Daoy (cell line): ENCODE measurements at regions not wholly inside any gene's neighbourhood (a gene's known extent, or its start where the extent isn't known, plus 50 kb on each side); places are given as distances from the start of the nearest gene placed in this dataset.

Experiments used
- DNase-seq: peaks from one replicate; pipeline ENCODE4 v3.0.0-alpha.2; 2015; ENCODE audit warnings: low read depth

DNA sequence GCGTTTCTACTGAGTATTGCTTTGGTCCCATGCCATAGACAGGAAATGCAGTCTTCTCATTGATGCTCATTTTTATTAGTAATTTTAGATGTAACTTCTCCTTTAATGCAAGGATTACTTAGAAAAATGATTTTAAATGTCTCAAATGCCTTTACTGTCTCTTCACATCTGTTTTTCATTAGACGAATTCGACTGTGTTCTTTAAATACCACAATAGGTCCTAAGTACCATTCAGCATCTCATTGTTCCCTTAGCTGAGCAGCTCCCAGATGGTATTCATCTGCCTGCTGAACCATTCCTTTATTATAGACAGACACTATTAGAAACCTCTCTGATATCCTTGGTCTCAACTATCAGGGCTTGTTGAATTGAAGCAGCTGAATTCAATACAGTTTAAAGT, 113.6 kb downstream of the LSMEM1 start:
- no peak for DNase-seq

DNA sequence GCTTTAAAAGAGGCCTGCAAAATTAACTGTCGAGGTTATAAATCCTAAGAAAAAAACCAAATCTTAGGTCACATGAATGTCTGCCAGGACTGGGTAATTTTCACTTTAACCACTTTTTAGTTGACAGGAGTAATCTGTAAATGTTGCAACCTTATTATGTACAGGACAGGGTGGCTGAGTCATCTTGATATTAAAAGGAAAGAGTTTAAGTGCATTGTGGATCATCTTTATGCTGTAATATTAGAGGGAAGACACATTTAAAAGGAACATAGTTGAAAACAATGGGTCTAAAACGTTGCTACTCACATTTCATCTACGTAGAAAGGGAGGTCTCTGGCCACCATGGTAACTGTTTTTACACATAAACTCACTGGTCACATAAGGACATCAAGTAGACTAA, 115.5 kb downstream of the LSMEM1 start:
- no peak for DNase-seq

DNA sequence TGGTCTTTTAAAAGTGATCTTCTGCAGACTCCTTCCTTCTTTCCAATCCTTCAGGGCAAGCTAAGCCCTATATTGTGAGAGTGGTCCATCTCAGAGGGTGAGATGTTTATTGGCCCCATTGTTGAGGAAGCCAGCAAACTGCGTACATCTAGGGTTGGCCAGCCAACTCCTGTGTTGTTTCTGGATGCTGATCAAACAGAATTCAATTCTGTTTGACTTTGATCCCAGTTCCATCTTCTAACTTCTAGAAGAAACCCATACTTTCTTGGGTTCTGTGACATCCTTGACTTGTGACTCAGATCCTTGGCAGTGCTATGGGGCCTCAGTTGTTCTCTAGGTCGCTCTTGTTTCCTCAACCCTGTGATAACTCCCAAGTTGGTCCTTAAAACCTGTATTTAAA, 116.2 kb downstream of the LSMEM1 start:
- DNase-seq: no peak

DNA sequence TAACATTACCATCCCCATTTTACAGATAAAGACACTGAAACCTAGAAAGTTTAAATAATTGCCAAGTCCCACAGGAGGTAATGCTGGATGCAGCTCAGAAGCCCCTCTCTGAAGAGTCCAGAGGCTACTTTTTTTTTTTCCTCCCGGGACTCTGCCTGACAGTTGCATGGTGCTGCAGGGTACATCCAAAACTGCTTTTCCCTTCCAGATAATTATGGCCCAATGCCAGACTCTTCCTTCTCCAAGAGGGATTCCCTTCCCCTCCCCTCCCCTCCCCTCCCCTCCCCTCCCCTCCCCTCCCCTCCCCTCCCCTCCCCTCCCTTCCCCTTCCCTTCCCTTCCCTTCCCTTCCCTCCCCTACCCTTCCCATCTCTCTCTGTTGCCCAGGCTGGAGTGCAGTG, 122.9 kb downstream of the LSMEM1 start:
- DNase-seq: no peak

DNA sequence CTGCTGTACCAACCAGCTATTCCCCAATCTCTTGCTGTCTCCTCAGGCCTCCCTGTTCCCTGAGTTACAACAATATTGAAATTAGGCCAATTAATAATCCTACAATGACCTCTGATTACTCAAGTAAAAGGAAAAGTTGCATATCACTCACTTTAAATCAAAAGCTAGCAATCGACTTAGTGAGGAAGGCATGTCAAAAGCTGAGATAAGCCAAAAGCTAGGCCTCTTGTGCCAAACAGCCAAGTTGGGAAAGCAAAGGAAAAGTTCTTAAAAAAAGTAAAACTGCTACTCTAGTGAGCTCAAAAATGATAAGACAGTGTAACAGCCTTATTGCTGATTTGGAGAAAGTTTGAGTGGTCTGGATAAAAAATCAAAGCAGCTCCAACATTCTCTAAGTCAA, 129.8 kb downstream of the LSMEM1 start:
- DNase-seq: no peak

DNA sequence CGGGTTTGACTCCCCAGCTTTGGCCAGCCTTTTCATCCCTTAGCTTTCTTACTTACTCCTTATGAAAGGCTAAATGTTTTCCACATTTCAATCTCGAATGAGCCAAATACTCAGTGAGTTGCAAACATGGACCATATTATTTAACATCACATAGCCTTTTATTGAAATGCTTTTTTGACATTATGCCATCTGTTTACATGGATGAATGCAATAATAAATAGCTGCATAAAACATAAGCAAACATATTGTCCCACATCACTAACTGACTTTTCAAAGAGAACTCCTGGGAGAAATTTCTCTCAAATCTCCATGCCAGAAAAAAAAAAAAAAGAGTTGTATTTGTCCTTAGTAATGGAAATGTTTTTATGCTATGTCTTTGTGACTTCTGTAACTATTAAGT, 134.9 kb downstream of the LSMEM1 start:
- DNase-seq: no peak

DNA sequence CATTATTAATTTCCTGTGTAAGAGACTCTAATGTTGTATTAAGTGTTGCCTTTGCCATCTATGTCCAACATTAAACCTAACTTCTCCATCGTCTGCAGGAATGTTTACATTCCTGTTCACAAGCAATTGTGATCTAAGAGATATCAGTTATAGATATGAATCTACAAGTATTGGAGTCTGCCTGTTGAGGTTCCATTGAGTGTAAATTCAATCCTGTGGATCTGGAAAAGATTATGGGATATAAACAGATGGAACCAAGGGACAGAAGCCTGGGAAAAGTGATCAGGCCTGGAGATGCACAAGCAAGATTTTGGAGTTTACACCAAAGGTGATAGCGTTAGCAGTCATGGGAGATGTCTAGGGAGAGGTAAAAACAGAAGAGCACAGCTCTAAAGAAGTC, 135.5 kb downstream of the LSMEM1 start:
- DNase-seq: no peak

DNA sequence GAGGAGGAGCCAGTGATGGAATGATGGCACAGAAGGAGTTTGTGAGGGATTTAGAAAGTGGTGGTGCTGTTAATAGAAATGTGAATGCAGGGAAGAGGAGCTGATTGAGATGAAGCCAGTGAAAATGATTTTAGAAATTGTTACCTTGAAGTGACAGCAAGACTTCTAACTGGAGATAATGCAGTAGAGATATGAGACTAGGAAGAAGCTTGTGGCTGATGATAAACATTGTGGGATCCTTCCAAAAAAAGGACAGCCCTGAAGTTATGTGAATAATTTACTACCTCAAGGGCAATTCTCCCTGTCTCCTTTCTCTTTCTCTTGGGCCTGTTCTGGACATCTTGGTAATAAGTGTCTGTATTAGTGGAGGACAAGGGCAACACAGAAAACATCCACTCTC, 138.6 kb downstream of the LSMEM1 start:
- DNase-seq: no peak

DNA sequence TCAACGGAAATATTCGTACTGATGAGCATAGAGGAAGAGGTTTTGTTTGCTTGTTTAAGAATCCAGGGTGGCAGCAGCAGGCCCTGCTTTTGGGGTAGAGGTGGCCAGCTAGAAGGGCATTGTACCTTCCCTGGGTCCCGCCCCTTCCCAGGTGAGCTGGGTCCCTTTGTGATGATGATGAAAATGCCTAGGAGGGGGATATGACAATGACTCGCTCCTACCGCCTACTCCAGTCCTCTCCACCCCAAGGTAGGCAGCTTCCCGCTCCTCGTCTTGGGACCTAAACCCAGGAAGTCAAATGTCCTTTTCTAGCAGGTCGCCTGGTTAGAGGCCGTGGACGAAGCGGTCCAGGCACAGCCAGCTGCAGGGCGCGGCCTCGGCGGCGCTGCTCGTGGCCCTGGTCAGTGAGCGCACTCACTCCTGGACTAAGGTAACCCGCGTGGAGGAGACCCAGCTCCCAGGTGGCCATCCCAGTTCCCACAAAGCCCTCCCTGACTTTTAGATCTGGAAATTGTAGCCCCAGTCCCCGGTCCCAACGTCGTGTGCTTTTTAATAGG, 141.4 kb downstream of the LSMEM1 start:
- no peak for DNase-seq

DNA sequence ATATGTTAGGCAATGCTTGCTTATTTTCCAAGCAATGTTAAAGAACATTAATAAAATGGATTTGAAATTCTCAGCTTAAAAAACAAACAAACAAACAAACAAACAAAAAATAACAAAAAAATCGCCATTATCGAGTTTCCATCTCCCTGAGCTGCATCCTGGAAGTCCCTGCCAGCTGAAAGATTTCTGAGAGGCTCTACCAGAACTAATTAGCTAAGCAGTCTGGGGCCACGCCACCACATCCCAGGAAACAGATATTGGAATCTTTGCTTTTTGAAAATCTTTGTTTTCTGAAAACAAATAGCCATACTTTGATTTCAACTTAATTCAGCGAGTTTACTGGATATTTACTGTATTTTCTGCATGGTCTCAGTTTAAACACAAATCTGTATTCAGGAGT, 143.6 kb downstream of the LSMEM1 start:
- no peak for DNase-seq

DNA sequence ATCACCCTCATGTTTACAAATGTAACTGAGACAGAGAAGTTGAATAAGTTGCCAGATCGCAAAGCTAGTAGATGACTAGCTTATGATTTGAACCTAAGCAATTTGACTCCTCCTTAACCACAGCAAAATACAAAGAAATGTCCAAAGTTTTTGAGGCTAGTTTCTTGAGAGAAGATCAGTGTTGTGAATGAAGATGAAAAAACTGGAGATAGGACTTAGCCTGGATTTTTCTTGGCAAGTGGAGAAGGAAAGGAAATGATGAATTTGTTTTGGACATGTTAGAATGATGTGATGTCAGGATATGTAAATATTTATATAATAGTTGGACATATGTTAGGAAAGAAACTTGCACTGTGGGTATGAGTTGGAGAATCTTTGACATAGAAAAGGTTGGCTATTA, 149.8 kb downstream of the LSMEM1 start:
- no peak for DNase-seq

DNA sequence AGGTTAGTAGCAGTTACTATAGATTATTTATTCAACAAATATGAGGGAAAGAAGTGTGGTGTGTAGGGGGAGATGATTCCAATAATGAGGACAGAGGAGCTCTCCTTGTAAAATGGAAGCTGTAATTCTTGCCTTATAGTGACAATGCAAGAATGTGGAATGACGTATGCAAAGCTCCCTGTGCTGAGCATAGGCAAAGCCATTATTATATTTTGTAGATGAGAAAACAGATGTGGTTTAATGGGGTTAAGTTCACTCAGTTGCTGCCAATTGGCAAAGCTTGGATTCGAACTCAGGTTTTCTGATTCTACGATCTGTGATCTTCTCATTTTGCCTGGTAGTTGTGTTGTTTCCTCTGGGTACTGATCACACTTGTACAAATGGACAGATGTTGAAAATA, 153.3 kb downstream of the LSMEM1 start:
- no peak for DNase-seq

DNA sequence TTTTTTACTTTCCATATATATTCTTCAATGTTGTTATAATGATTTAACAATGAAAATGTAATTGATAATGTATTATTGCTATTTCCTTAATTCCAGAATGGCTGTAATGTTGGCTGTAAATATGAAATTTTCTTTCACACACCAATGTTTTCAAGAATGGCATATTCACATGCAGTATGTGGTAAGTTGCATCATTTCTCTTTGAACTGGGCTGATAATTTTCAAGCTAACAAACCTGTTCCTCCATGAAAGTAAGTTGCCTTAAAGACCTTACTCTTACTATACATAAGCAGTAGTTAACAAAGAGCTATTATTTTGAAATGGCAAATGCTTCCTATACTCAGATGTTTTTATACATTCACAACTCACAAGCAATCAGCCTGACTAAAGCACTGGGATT, 154.5 kb downstream of the TMEM168 start:
- no peak for DNase-seq

DNA sequence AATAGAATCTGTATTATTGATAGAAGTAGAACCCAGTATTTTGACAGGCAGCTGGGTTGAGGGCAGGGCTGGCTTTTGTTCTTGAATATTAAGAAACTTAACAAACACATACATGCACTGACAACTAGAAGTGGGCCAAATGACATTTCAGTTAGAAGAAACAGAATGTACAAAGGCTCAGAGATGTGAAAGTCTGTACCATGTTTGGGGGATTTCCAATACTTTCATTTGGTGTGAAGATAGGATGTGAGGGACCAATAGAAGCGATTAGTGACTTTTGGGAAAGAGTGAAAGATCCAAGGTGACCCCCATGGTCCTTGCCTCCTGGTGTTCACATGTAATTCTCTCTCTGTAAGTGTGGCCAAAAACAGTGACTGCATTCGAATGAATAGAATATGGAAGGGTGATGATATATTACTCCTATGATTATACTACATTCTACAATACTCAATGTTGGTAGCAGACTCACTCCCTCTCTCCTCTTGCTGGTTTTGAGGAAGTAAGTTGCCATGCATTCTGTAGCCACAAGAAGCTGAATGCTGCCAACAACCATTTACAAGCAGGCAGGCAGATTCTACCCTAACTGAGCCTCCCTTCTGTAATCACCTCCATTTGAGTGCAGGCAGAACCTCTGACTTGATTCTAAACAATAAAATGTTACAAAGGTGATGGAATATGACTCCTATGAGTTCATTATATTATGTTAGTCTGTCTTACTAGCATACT, 151.4 kb downstream of the TMEM168 start:
- DNase-seq: no peak

DNA sequence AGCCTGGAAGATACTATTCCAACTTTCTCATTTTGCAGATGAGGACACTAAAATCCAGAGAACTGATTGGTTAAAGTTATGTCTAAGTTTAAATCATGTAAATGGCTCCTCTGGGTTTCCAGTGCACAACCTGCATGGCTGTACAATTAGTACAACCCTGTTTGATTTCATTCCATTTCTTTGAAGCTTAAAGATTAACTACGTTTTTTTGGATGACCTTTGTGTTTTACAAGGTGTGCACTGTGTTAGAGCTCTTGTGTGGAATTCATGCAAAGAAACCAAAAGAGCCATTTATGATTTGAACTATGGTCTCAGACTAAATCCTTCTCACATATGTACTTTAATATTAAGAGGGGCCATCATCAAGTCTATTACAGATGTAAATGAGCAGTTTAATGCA, 149.5 kb downstream of the TMEM168 start:
- DNase-seq: no peak

DNA sequence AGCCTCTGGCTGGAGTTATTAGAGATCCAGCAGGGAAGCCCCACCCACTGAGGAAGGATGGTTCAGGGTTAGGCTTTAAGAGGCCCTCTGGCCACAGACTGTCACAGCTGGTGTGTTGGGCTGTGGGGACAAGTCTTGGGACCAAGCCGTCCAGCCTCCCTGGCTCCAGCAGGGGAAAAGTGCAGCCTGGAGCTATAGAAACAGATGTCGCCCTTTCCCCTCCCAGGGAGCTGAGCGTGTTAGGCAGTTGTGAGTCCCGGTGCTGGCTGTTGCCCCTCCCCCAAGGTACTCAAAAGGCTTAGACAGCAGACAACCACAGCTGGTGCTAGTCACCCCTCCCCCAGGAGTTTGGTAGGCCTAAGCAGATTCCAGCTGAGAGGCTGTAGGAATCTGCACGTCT, 143.4 kb downstream of the TMEM168 start:
- DNase-seq: no peak

DNA sequence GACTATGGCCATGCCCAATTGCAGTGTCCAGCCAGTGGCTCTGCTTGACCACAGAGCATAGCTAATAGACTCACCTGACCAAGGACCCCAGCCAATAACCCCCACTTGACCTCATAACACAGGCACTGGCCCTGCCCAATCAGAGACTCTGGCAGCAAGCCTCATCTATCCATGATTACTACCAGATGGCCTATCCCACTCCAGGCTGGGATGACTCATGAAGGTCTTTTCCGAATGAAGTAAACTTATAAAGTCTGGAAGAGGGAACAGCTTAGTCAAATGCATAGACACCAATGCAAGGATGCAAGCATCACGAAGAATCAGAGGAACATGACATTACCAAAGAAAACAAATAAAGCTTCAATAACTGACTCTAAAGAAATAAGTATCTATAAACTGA, 141.4 kb downstream of the TMEM168 start:
- no peak for DNase-seq

DNA sequence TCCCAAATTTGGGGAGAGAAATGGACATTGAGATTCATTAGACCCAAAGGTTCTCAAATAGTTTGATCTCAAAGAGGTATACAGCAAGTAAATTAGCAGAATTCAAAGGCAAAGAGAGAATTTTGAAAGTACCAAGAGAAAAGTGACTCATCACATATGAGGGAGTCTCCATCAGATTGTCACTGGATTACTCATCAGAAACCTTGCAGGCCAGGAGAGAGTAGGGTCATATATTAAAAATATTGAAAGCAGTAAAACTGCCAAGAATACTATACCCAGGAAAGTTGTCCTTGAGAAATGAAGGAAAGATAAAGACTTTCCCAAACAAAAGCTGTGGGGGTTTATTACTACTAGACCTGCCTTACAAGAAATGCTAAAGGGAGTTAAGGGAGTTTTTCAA, 140.6 kb downstream of the TMEM168 start:
- no peak for DNase-seq

DNA sequence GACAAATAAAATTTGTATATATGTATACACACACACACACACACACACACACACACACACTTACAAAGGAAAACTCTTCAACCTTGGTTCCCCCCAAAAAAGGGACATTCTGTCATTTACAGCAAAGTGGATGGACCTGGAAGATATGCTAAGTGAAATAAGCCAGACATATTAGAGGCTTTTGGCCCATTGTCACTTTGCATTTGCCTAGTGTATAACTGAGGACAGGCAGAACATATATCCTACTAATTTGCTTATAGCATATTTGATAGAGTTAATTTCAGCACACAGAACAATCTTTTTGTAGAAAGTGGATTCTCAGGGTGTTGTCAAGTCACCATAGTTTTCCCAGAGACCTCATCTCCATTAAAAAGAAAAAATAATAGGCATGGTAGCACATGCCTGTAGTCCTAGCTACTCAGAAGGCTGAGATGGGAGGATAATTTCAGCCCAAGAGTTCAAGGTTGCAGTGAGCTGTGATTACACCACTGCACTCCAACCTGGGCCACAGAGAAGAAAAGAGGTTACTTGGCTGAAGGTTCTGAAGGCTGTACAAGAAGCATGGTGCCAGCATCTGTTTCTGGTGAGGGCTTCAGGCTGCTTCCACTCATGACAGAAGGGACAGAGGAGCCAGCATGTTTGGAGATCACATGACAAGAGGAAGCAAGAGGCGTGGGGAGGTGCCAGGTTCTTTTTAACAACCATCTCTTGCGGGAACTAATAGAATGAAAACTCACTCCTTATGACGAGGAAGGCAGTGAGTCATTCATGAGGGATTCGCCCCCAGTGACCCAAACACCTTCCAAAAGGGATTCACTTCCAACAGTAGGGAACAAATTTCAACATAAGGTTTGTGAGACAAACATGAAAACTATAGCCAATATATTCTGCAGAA, 135.6 kb downstream of the TMEM168 start:
- DNase-seq: no peak

DNA sequence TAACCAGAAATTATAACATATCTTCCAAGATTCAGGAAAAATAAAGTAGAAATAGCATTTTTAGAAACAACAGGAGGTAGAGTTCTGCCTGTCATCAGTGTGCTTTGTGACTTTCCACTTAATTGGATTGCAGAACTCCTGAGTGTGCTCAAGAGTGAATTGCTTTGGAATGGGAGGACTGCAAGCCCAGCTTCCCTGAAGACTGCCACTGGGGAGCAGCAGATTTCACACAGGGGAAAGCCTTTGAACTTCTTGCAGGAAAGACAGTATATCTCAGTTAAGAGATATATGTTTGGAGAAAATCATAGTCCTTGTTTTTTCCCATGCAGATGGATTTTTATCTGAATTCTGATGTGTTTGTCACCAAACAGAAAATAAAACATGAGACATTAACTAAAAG, 124.5 kb downstream of the TMEM168 start:
- no peak for DNase-seq

DNA sequence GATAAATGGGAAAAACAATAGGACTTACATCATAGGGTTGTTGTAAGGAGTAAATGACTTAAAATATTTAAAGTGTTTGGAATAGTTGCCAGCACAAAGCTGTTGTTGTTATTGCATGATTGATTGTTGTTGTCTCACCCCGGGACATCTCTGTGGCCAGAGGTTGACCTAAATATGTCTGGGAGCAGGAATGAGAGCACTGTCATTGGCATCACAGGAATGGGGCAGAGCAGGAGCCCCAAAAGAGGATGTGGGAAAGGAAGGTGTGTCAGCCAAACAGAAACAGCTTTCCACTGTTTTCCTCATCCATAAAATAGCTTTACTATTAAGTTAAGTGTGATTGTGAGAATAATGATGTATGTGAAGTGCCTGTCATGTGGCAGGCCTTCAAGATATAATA, 121.6 kb downstream of the TMEM168 start:
- no peak for DNase-seq

DNA sequence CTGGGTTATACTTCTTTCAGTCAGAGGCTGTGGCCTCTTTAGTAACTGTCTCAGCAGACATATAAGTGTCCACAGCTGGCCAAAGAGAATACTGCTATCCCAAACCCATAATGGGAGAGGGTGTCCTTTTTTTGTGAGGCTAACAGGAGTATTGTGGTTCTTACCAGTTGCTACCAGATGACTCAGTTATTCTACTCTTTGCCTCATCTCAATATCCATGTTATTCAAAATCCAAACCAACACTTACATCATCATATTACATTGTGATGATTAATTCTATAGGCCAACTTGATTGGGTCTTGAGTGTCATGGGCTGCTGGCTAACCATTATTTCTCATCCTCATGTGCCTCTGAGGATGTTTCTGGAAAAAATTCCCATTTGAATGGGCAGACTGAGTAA, 120.9 kb downstream of the TMEM168 start:
- DNase-seq: no peak

DNA sequence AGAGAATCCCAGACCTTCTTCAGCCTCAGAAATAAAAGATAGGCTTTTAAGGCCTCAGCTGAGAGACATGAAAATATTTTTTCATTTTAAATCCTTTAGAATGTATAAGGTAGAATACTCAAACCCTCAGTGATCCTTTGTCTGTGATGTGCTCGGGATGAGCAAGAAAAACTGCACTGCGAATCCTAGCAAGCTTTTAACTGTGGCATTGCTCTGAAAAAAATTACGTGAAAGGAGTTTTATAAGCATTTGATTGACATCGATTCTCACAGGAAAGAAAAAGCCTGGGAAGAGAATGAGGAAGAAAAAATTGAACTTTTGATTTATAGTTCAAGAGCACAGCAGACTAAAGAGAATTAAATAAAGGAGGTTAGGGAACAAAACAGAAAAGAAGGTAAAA, 120.0 kb downstream of the TMEM168 start:
- DNase-seq: no peak
